PC-3 (cell line): ENCODE measurements at regions not wholly inside any gene's neighbourhood (a gene's known extent, or its start where the extent isn't known, plus 50 kb on each side); places are given as distances from the start of the nearest gene placed in this dataset.

Experiments
- ATAC-seq: fragments of 200-7000 bp; cut with Tn5 transposase; 2 replicates; pipeline ENCODE4 v1.9.1; 2020; ENCODE audit warnings: mild to moderate bottlenecking, moderate library complexity
- BruUV-seq: library from RNA; stranded (reverse); fragments of 400-500 nt; replicated peaks from 2 replicates; lab custom pipeline; 2021; lab: Mats Ljungman, UMichigan
- CTCF ChIA-PET: fragments of 300-600 bp; sonication (Branson Sonifier 250); formaldehyde crosslinking; loops from one replicate; lab custom pipeline; 2022; ENCODE audit warnings: antibody characterized with exemption; lab: Charles Lee
- POLR2A ChIA-PET: fragments of 300-600 bp; sonication (Branson Sonifier 250); formaldehyde crosslinking; loops from one replicate; lab custom pipeline; 2022; ENCODE audit warnings: antibody characterized with exemption; ENCODE audit not compliant: unreplicated experiment; lab: Charles Lee
- DNase-seq: peaks from one replicate; pipeline ENCODE4 v3.0.0-alpha.2; 2015
- H2AFZ ChIP-seq: fragments of 300-600 bp; sonication (generic); 2 replicates; pipeline ENCODE4 v1.6.0; 2016; ENCODE audit warnings: antibody characterized with exemption, low read length
- H3F3A ChIP-seq: fragments of 300-600 bp; sonication (generic); one replicate; pipeline ENCODE4 v1.6.0; 2017; ENCODE audit warnings: antibody characterized with exemption, low read length, control low read depth, mild to moderate bottlenecking; ENCODE audit not compliant: unreplicated experiment
- H3K27ac ChIP-seq: fragments of 300-600 bp; sonication (generic); 2 replicates; pipeline ENCODE4 v1.5.1; 2016; ENCODE audit warnings: mild to moderate bottlenecking, low read length
- H3K27me3 ChIP-seq: fragments of 300-600 bp; sonication (generic); 2 replicates; pipeline ENCODE4 v1.6.1; 2016; ENCODE audit warnings: low read length, mixed read lengths
- H3K36me3 ChIP-seq: fragments of 300-600 bp; sonication (generic); 2 replicates; pipeline ENCODE4 v1.6.1; 2016; ENCODE audit warnings: low read depth, mixed run types, low read length, mixed read lengths
- H3K4me1 ChIP-seq: fragments of 300-600 bp; sonication (generic); 2 replicates; pipeline ENCODE4 v1.5.1; 2016; ENCODE audit warnings: low read length; ENCODE audit not compliant: insufficient read depth
- H3K4me2 ChIP-seq: fragments of 300-600 bp; sonication (generic); 2 replicates; pipeline ENCODE4 v1.6.0; 2016; ENCODE audit warnings: low read length
- H3K4me3 ChIP-seq: fragments of 300-600 bp; sonication (generic); 2 replicates; pipeline ENCODE4 v1.5.1; 2016; ENCODE audit warnings: mild to moderate bottlenecking, low read length, mixed read lengths
- H3K79me2 ChIP-seq: fragments of 300-600 bp; sonication (generic); 2 replicates; pipeline ENCODE4 v1.6.1; 2017; ENCODE audit warnings: low read length, mixed read lengths
- H3K9ac ChIP-seq: fragments of 300-600 bp; sonication (generic); 2 replicates; pipeline ENCODE4 v1.6.0; 2016; ENCODE audit warnings: mild to moderate bottlenecking, low read length
- H3K9me2 ChIP-seq: fragments of 300-600 bp; sonication (generic); replicated peaks from 2 replicates; pipeline ENCODE4 v1.6.1; 2016; ENCODE audit warnings: mixed run types, low read length, mixed read lengths
- H3K9me3 ChIP-seq: fragments of 300-600 bp; sonication (generic); 2 replicates; pipeline ENCODE4 v1.6.1; 2016; ENCODE audit warnings: low read length, mixed read lengths
- H4K20me1 ChIP-seq: fragments of 300-600 bp; sonication (generic); 2 replicates; pipeline ENCODE4 v1.6.1; 2016; ENCODE audit warnings: low read length, mixed read lengths
- EZH2 ChIP-seq: fragments of 300-600 bp; sonication (generic); IDR thresholded peaks from one replicate; pipeline ENCODE4 v1.6.1; 2017; ENCODE audit warnings: antibody characterized with exemption, mild to moderate bottlenecking, low read length; ENCODE audit not compliant: unreplicated experiment
- EZH2phosphoT487 ChIP-seq: fragments of 300-600 bp; sonication (generic); IDR thresholded peaks from 2 replicates; pipeline ENCODE4 v1.6.1; 2018; ENCODE audit warnings: mild to moderate bottlenecking, antibody characterized with exemption, low read length, borderline replicate concordance
- intact Hi-C: fragments of 100-400 bp; cut with micrococcal nuclease; formaldehyde crosslinking; loops from 2 replicates; pipeline ENCODE4 v1.9.0; 2023
- TF ChIP-seq, protein P1 (sequence below): fragments of 300-600 bp; sonication (generic); conservative IDR thresholded peaks from 2 replicates; pipeline ENCODE4 v1.5.1; 2017; ENCODE audit warnings: antibody characterized with exemption, low read depth, mild to moderate bottlenecking, low read length

GRCh38 chr2:136168720-136169119, 50.8 kb upstream of the CXCR4 start:
- no peaks in the 10 kb centered on the region for H3F3A ChIP-seq

DNA sequence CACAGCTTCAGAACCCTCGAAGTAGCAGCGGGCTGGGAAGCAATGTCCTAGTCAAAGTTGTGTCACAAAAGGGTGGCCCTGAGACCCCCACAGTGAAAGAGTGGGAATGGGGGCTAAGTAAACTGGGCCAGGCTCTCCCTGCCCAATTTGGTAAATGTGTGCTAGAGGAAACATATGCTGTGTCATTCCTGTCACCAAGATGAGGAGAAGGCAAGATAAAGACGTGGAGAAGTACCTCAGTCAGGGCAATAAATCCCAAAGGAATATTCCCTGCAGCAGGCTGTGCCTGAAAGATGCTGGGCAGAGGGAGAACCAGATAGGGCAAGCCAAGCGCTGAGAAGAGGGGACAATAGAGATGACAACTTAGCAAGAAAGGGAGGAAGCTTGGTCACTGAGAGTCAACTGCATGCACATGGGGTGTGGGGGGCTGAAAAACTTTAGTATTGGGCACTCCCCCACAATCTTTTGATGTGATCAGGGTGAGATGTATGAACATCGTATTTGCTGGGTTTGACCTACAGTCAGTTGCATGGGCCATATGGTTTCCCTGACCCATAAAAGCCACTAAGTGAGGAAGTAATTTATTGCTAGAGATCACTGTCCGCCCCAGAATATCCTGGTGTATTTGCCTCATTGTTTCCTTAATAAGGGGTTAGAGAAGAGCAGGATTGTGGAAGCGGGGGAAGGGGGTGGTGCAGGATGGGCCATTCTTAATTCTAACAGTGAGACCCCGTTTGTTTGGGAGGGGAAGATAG, 49.9 kb upstream of the CXCR4 start:
- no peak overlapping the region for H3K4me3 ChIP-seq
- H3K9ac ChIP-seq, result no peak overlapping the region
- H3K4me1 ChIP-seq, result no peaks in the 10 kb centered on the region
- ChIA-PET CTCF (no interaction called here), POLR2A (no interaction called here)
- H3K79me2 ChIP-seq, result no peaks in the 10 kb centered on the region
- no peaks in the 10 kb centered on the region for H3K9me2 ChIP-seq
- H3K4me2 ChIP-seq, result no peak overlapping the region
- no peaks in the 10 kb centered on the region for H3K9me3 ChIP-seq
- no peak overlapping the region for H2AFZ ChIP-seq
- peaks cover 35% of the 10 kb centered on the region for H3K27me3 ChIP-seq
- DNase-seq, result no peak
- no peak overlapping the region for H3K27ac ChIP-seq
- H3K36me3 ChIP-seq, result no peaks in the 10 kb centered on the region
- intact Hi-C loops, result no loop called here
- no peaks in the 10 kb centered on the region for H3F3A ChIP-seq
- H4K20me1 ChIP-seq, result no peaks in the 10 kb centered on the region
- no peak for ATAC-seq
- BruUV-seq, result no TSS peak
- TF ChIP-seq, protein P1, sequence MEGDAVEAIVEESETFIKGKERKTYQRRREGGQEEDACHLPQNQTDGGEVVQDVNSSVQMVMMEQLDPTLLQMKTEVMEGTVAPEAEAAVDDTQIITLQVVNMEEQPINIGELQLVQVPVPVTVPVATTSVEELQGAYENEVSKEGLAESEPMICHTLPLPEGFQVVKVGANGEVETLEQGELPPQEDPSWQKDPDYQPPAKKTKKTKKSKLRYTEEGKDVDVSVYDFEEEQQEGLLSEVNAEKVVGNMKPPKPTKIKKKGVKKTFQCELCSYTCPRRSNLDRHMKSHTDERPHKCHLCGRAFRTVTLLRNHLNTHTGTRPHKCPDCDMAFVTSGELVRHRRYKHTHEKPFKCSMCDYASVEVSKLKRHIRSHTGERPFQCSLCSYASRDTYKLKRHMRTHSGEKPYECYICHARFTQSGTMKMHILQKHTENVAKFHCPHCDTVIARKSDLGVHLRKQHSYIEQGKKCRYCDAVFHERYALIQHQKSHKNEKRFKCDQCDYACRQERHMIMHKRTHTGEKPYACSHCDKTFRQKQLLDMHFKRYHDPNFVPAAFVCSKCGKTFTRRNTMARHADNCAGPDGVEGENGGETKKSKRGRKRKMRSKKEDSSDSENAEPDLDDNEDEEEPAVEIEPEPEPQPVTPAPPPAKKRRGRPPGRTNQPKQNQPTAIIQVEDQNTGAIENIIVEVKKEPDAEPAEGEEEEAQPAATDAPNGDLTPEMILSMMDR, result no peak
- TF ChIP-seq EZH2phosphoT487, result no peak
- TF ChIP-seq EZH2, result no peak

More at GRCh38 chr2:136168720-136169119, 50.8 kb upstream of the CXCR4 start:
- Histone ChIP-seq H3K4me1 (no peaks in the 10 kb centered on the region), H3K9me2 (no peaks in the 10 kb centered on the region), H2AFZ (no peak overlapping the region), H3K4me2 (no peak overlapping the region), H3K9me3 (no peaks in the 10 kb centered on the region), H3K27ac (no peak overlapping the region), H3K4me3 (no peak overlapping the region), H3K9ac (no peak overlapping the region), H3K79me2 (no peaks in the 10 kb centered on the region), H3K36me3 (no peaks in the 10 kb centered on the region), H4K20me1 (no peaks in the 10 kb centered on the region), H3K27me3 (peaks cover 35% of the 10 kb centered on the region)
- DNase-seq, result no peak
- ChIA-PET CTCF (no interaction called here), POLR2A (no interaction called here)
- BruUV-seq, result no TSS peak
- intact Hi-C loops, result no loop called here
- TF ChIP-seq, protein P1, result no peak
- no peak for TF ChIP-seq EZH2
- TF ChIP-seq EZH2phosphoT487, result no peak
- no peak for ATAC-seq
